HUDEP-2 (cell line): ENCODE measurements at regions not wholly inside any gene's neighbourhood (a gene's known extent, or its start where the extent isn't known, plus 50 kb on each side); places are given as distances from the start of the nearest gene placed in this dataset.
A peak's percentile ranks its signal among the peaks of the same experiment; 100 is the strongest.
"Not testable (repeated sequence)": the region's sequence is repeated elsewhere in the genome, so short reads cannot be mapped to it uniquely, and the experiment has no call there.

Experiments
- DNase-seq, 76 experiments: peaks; one replicate each; lab custom pipeline; 2025; ENCODE audit not compliant: unreplicated experiment in 76 of 76; lab: John Stamatoyannopoulos, UW

DNA sequence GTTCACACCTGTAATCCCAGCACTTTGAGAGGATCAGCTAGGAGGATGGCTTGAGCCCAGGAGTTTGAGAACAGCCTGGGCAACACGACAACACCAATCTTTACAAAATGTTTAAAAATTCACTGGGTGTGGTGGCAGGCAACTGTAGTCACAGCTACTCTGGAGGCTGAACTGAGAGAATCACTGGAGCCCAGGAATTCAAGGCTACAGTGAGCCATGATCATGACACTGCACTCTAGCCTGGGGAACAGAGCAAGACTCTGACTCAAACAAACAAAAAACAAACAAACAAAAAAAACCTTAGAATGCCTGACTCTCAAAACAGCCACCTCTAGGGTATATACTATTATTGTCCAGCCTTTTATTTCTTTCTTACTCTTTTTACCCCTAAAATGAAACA lies 56.5 kb upstream of the PAPSS2 start:
- no peak for DNase-seq

DNA sequence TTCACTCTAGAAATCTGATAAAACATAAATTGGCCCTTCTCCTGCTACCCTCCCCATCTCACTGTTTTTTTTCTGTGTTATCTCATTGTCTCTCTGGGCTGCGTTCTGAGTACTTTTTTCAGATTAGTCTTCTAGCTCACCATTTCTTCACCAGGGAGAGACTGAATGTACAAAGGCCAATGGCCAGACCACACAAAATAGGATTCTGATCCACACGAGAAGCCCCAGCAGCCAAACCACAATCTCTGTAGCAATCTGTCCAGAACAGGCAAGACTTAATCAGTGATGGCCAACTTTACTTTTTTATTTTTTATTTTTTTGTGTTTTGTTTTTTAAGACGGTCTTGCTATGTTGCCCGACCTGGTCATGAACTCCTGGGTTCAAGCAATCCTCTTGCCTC lies 55.9 kb upstream of the PAPSS2 start:
- peak in 2 of 76 experiments; percentile 1 to 18 for DNase-seq

- no peak for DNase-seq
Observed at GRCh38 chr10:87605628-87606251, 53.9 kb upstream of the PAPSS2 start.

- DNase-seq: no peak
Observed at GRCh38 chr10:87608756-87609155, 50.9 kb upstream of the PAPSS2 start.

DNA sequence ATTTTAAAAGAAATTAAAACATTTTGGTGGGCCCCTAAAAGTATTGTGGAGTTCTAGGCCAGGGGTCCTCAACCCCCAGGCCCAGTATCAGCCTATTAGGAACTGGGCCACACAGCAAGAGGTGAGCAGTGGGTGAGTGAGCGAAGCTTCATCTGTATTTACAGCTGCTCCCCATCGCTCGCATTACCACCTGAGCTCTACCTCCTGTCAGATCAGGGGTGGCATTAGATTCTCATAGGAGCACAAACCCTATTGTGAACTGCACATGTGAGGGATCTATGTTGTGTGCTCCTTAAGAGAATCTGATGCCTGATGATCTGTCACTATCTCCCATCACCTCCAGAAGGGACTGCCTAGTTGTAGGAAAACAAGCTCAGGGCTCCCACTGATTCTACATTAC lies 50.1 kb upstream of the PAPSS2 start:
- not testable (repeated sequence) for DNase-seq
